ENCODE measurements at regions not wholly inside any gene's neighbourhood (a gene's known extent, or its start where the extent isn't known, plus 50 kb on each side); places are given as distances from the start of the nearest gene placed in this dataset.

DNA sequence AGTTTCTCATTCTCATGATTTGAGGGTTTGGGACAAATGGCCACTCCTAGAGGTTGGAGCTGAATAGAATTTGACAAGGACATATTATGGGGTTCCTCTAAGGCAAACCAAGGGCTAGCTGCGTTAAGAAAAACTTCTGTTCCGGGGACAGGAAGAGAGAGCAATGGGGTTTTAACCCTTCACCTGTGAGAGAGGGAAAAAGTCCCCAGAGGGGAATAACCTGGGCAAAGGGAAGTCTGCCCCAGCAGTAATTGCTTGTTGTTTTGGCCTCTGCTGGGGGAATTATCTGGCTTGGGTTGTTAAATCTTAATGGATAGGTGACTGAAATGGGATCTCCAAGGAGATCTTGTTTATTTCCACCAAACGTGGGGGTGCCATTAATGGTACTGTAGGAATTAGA is 110.1 kb upstream of the MOCS2 start:
- H3K9me3 ChIP-seq (ENCODE audit: low read depth), result no peaks in the 10 kb centered on the region
- no peak overlapping the region for H3K4me2 ChIP-seq (ENCODE audit: unreplicated experiment)
- H2AFZ ChIP-seq, result no peak overlapping the region
- no peaks in the 10 kb centered on the region for H3K79me2 ChIP-seq (ENCODE audit: insufficient read depth)
- H3K4me3 ChIP-seq, result no peak overlapping the region
- in situ Hi-C loops (cut with MboI), result no loop called here
- no peaks in the 10 kb centered on the region for H3K27me3 ChIP-seq (replicated peaks; ENCODE audit: insufficient read depth)
- no peaks in the 10 kb centered on the region for H3K4me1 ChIP-seq (ENCODE audit: insufficient read depth)
- no peak overlapping the region for H3K27ac ChIP-seq
- TF ChIP-seq EZH2 (IDR thresholded peaks at IDR 0.05; ENCODE audit: insufficient read depth, poor library complexity, severe bottlenecking), result no peak
- TF ChIP-seq EZH2phosphoT487 (IDR thresholded peaks at IDR 0.05; ENCODE audit: insufficient read depth, low read depth), result no peak
- no peak overlapping the region for H3K9ac ChIP-seq
- WGBS, 2 experiments (ENCODE audit: low coverage in 1 of 2, low lambda C conversion rate in 2 of 2, missing lambda C conversion rate in 2 of 2), result 46 to 48% methylated on average over 3 of the region's 3 CpGs
- no peaks in the 10 kb centered on the region for H3K9me2 ChIP-seq (ENCODE audit: insufficient read depth)
- H3F3A ChIP-seq (ENCODE audit: insufficient read depth), result no peaks in the 10 kb centered on the region
- DNase-seq, result no peak
- H3K36me3 ChIP-seq (ENCODE audit: low read depth), result no peaks in the 10 kb centered on the region
- H4K20me1 ChIP-seq (ENCODE audit: insufficient read depth), result no peaks in the 10 kb centered on the region

DNA sequence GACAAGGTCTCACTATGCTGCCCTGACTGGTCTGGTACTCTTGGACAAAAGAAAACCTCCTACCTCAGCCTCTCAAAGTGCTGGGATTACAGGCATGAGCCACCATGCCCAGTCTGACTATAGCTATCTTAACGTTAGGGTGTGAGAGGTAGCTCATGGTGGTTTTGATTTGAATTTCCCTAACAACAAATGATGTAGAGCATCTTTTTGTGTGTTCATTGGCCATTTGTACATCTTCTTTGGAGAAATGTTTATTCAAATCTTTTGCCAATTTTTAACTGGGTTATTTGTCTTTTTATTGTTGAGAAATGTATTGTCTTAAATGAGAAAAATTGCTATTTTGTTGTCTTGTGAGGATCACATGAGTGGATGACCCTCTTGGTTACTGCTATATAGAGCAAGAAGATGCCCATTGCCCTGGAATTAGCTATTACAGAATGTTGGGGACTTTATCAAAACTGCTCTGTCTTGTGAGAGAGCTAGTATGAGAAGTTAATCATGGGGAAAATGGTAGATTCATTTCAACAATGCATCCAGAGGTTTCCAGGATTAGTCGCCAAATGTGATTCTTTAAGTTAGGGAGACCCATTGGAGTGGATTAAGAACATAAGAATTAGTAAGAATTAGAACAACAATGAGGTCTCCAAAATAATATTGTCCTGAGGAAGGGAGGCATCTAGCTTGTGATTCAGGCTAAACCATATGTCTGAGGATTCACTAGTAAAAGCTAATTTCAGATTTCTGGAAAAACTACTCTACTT is 124.3 kb upstream of the MOCS2 start:
- H2AFZ ChIP-seq, result no peak overlapping the region
- no peak overlapping the region for H3K4me2 ChIP-seq (ENCODE audit: unreplicated experiment)
- no peaks in the 10 kb centered on the region for H3K9me3 ChIP-seq (ENCODE audit: low read depth)
- no peak overlapping the region for H3K9ac ChIP-seq
- no peak overlapping the region for H3K27ac ChIP-seq
- TF ChIP-seq EZH2phosphoT487 (IDR thresholded peaks at IDR 0.05; ENCODE audit: insufficient read depth, low read depth) (no peak), EZH2 (IDR thresholded peaks at IDR 0.05; ENCODE audit: insufficient read depth, poor library complexity, severe bottlenecking) (no peak)
- H3F3A ChIP-seq (ENCODE audit: insufficient read depth), result no peaks in the 10 kb centered on the region
- H3K4me3 ChIP-seq, result no peak overlapping the region
- no peaks in the 10 kb centered on the region for H4K20me1 ChIP-seq (ENCODE audit: insufficient read depth)
- no peaks in the 10 kb centered on the region for H3K27me3 ChIP-seq (replicated peaks; ENCODE audit: insufficient read depth)
- no peaks in the 10 kb centered on the region for H3K79me2 ChIP-seq (ENCODE audit: insufficient read depth)
- in situ Hi-C loops (cut with MboI), result no loop called here
- DNase-seq, result no peak
- WGBS, 2 experiments (ENCODE audit: low coverage in 1 of 2, low lambda C conversion rate in 2 of 2, missing lambda C conversion rate in 2 of 2), result 69 to 77% methylated on average over 2 of the region's 2 CpGs
- no peaks in the 10 kb centered on the region for H3K36me3 ChIP-seq (ENCODE audit: low read depth)
- no peaks in the 10 kb centered on the region for H3K9me2 ChIP-seq (ENCODE audit: insufficient read depth)
- H3K4me1 ChIP-seq (ENCODE audit: insufficient read depth), result no peaks in the 10 kb centered on the region

DNA sequence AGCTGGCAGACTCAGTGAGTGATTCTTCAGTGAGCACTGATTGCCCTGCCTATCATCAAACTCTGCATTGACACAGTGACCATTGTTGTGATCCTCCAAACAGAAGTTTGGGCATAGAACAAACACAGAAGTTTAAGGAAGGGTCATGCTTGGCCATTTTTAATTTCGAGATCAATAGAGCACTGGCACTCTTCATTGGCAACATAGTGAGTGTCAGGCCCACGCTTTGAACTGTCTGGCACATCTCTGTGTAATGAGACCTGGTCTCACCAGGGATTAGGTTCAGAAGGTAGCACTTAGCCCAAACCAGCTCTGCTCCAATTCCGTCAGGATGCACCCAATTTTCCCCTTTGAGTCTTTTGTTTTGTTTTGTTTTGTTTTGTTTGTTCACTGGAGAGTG is 127.1 kb upstream of the MOCS2 start:
- Histone ChIP-seq H3K27me3 (replicated peaks; ENCODE audit: insufficient read depth) (no peaks in the 10 kb centered on the region), H3K9ac (no peak overlapping the region), H3F3A (ENCODE audit: insufficient read depth) (no peaks in the 10 kb centered on the region), H4K20me1 (ENCODE audit: insufficient read depth) (no peaks in the 10 kb centered on the region), H3K79me2 (ENCODE audit: insufficient read depth) (no peaks in the 10 kb centered on the region), H3K4me1 (ENCODE audit: insufficient read depth) (0 out of 2 replicates have a peak, but pooled peaks cover 6% of the 10 kb centered on the region), H2AFZ (no peak overlapping the region), H3K4me3 (no peak overlapping the region), H3K36me3 (ENCODE audit: low read depth) (no peaks in the 10 kb centered on the region), H3K27ac (no peak overlapping the region), H3K4me2 (ENCODE audit: unreplicated experiment) (no peak overlapping the region), H3K9me2 (ENCODE audit: insufficient read depth) (no peaks in the 10 kb centered on the region), H3K9me3 (ENCODE audit: low read depth) (no peaks in the 10 kb centered on the region)
- DNase-seq, result no peak
- in situ Hi-C loops (cut with MboI), result no loop called here
- WGBS, 2 experiments (ENCODE audit: low coverage in 1 of 2, low lambda C conversion rate in 2 of 2, missing lambda C conversion rate in 2 of 2), result 78 to 82% methylated on average over 3 of the region's 3 CpGs
- no peak for TF ChIP-seq EZH2 (IDR thresholded peaks at IDR 0.05; ENCODE audit: insufficient read depth, poor library complexity, severe bottlenecking)

DNA sequence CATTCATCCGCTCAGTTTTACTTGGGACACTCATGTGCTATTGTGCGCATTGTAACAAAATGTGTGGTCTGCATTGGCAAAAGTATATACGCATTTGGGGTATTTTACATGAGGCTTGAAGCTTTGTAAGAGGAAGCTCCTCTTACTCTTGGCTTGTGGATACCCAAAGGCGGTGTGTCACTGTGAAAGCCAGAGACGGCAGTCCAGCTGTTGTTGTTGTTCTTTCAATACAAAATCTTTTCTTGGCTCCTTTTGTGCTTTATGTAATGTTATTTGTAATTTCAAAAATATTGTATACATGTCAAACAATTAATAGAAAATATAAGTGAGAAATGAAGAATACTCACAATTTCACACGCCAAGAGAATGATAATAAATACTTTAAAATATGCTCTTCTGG is 128.3 kb upstream of the MOCS2 start:
- TF ChIP-seq EZH2phosphoT487 (IDR thresholded peaks at IDR 0.05; ENCODE audit: insufficient read depth, low read depth) (no peak), EZH2 (IDR thresholded peaks at IDR 0.05; ENCODE audit: insufficient read depth, poor library complexity, severe bottlenecking) (no peak)

More for the DNA sequence above, 128.3 kb upstream of the MOCS2 start:
- Histone ChIP-seq H3K4me1 (ENCODE audit: insufficient read depth) (0 out of 2 replicates have a peak, but pooled peaks cover 6% of the 10 kb centered on the region), H4K20me1 (ENCODE audit: insufficient read depth) (no peaks in the 10 kb centered on the region), H3K4me3 (no peak overlapping the region), H3K9ac (no peak overlapping the region), H3K9me2 (ENCODE audit: insufficient read depth) (no peaks in the 10 kb centered on the region), H3K9me3 (ENCODE audit: low read depth) (no peaks in the 10 kb centered on the region), H3K4me2 (ENCODE audit: unreplicated experiment) (no peak overlapping the region), H3F3A (ENCODE audit: insufficient read depth) (no peaks in the 10 kb centered on the region), H3K27ac (no peak overlapping the region), H3K79me2 (ENCODE audit: insufficient read depth) (no peaks in the 10 kb centered on the region), H2AFZ (no peak overlapping the region), H3K36me3 (ENCODE audit: low read depth) (no peaks in the 10 kb centered on the region), H3K27me3 (replicated peaks; ENCODE audit: insufficient read depth) (no peaks in the 10 kb centered on the region)
- no peak for DNase-seq
- in situ Hi-C loops (cut with MboI), result no loop called here
- 61 to 64% methylated on average over 6 of the region's 6 CpGs for WGBS, 2 experiments (ENCODE audit: low coverage in 1 of 2, low lambda C conversion rate in 2 of 2, missing lambda C conversion rate in 2 of 2)

All from GM23248 (cell line).